Natural killer cell treated with Interleukin-12 subunit alpha and Interleukin-12 subunit beta and Interleukin-15 and Interleukin-18, amount 100 ng/mL, for 72 hours (primary cell): ENCODE measurements at regions not wholly inside any gene's neighbourhood (a gene's known extent, or its start where the extent isn't known, plus 50 kb on each side); places are given as distances from the start of the nearest gene placed in this dataset.

Experiments used
- ATAC-seq, 2 donors: fragments of 150-1000 bp; cut with Tn5 transposase in 1 of 2; sonication (Bioruptor Pico), chemical (Tn5 transposase) in 1 of 2; 2 replicates each; pipeline ENCODE4 v1.10.0; 2021
- DNase-seq: peaks from one replicate; pipeline ENCODE4 v3.0.0; 2022; ENCODE audit warnings: low spot score
- H3K27ac Mint-ChIP-seq, 2 donors: 1 replicate in 1 of 2; 2 replicates in 1 of 2; pipeline ENCODE4 v1.8.0; 2022; ENCODE audit warnings: mixed read lengths in 2 of 2, mild to moderate bottlenecking in 1 of 2, moderate library complexity in 1 of 2
- H3K27me3 Mint-ChIP-seq, 2 donors: 1 replicate in 1 of 2; 2 replicates in 1 of 2; pipeline ENCODE4 v1.8.0; 2022; ENCODE audit warnings: mixed read lengths in 2 of 2
- H3K36me3 Mint-ChIP-seq: one replicate; pipeline ENCODE4 v1.8.0; 2022; ENCODE audit warnings: mixed read lengths
- H3K4me1 Mint-ChIP-seq, 2 donors: 1 replicate in 1 of 2; 2 replicates in 1 of 2; pipeline ENCODE4 v1.8.0; 2022; ENCODE audit warnings: low read depth in 2 of 2, mixed read lengths in 2 of 2, mild to moderate bottlenecking in 1 of 2
- H3K4me3 Mint-ChIP-seq: one replicate; pipeline ENCODE4 v1.8.0; 2022; ENCODE audit warnings: mixed read lengths
- H3K9me3 Mint-ChIP-seq: 2 replicates; pipeline ENCODE4 v1.8.0; 2022; ENCODE audit warnings: mixed read lengths

- DNase-seq (no peak), ATAC-seq (no peak)
- peaks cover 20 to 40% of the 10 kb centered on the region in 2 donors for H3K27me3 Mint-ChIP-seq
- H3K4me1 Mint-ChIP-seq = no peaks in the 10 kb centered on the region
- H3K9me3 Mint-ChIP-seq = no peaks in the 10 kb centered on the region
- H3K36me3 Mint-ChIP-seq = no peaks in the 10 kb centered on the region
- H3K27ac Mint-ChIP-seq = no peak overlapping the region
- no peak overlapping the region for H3K4me3 Mint-ChIP-seq
These were observed 84.8 kb upstream of the NRP1 start for GRCh38 chr10:33419311-33419710.

DNA sequence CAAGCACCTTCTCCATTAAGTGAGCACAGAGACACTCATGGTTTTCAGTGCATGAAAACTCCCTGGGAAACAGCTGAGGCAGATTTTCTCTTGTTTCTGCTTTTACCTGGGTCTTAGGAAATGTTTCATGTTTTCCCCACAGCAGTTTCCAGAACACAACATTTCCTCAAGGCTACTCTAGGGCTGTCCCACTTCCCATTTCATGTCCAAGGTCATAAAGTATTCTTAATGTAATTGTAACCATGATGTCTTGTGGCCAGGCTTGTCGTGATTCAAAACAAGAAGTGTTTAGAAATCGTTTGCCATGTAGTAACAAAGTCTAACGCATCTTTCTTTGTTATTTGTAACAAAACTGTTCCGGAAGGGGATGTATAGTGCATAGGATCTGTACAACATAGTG lies 83.8 kb upstream of the NRP1 start:
- Mint-ChIP-seq H3K9me3 (no peaks in the 10 kb centered on the region), H3K27me3 (peaks cover 23 to 46% of the 10 kb centered on the region in 2 donors), H3K4me1 (no peaks in the 10 kb centered on the region), H3K27ac (no peak overlapping the region), H3K4me3 (no peak overlapping the region), H3K36me3 (no peaks in the 10 kb centered on the region)
- no peak for ATAC-seq
- DNase-seq = no peak

- Mint-ChIP-seq H3K9me3 (no peaks in the 10 kb centered on the region), H3K4me3 (no peak overlapping the region), H3K4me1 (no peaks in the 10 kb centered on the region), H3K27ac (no peak overlapping the region), H3K36me3 (no peaks in the 10 kb centered on the region), H3K27me3 (peaks cover 27 to 50% of the 10 kb centered on the region in 2 donors)
- DNase-seq (no peak), ATAC-seq (no peak)
These were observed 82.2 kb upstream of the NRP1 start for GRCh38 chr10:33416691-33417090.

GRCh38 chr10:33416209-33416608 lies 81.7 kb upstream of the NRP1 start:
- H3K9me3 Mint-ChIP-seq = no peaks in the 10 kb centered on the region
- peaks cover 30 to 54% of the 10 kb centered on the region in 2 donors for H3K27me3 Mint-ChIP-seq
- no peaks in the 10 kb centered on the region for H3K36me3 Mint-ChIP-seq
- no peaks in the 10 kb centered on the region for H3K4me1 Mint-ChIP-seq
- H3K4me3 Mint-ChIP-seq = no peak overlapping the region
- ATAC-seq = no peak
- DNase-seq = no peak
- H3K27ac Mint-ChIP-seq = no peak overlapping the region

DNA sequence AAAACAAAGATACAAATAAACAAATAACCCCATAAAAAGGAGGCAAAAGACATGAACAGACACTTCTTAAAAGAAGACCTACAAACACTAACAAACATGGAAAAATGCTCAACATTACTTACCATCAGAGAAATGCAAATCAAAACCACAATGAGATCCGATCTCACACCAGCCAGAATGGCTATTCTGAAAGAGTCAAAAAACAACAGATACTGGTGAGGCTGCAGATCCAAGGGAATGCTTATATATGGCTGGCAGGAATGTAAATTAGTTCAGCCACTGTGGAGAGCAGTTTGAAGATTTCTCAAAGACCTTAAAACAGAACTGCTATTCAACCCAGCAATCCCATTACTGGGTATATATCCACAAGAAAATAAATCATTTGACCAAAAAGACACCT lies 80.4 kb upstream of the NRP1 start:
- DNase-seq (no peak), ATAC-seq (no peak)
- Mint-ChIP-seq H3K27ac (no peak overlapping the region), H3K4me1 (no peaks in the 10 kb centered on the region), H3K4me3 (no peak overlapping the region), H3K27me3 (peaks cover 33 to 58% of the 10 kb centered on the region in 2 donors), H3K9me3 (no peaks in the 10 kb centered on the region), H3K36me3 (no peaks in the 10 kb centered on the region)

- Mint-ChIP-seq H3K4me1 (no peaks in the 10 kb centered on the region), H3K27ac (no peak overlapping the region), H3K27me3 (peaks cover 39 to 66% of the 10 kb centered on the region in 2 donors), H3K4me3 (no peak overlapping the region), H3K9me3 (no peaks in the 10 kb centered on the region), H3K36me3 (no peaks in the 10 kb centered on the region)
- DNase-seq = no peak
- no peak for ATAC-seq
These were observed 78.3 kb upstream of the NRP1 start for GRCh38 chr10:33412653-33413361.

- no peaks in the 10 kb centered on the region for H3K4me1 Mint-ChIP-seq
- H3K9me3 Mint-ChIP-seq = no peaks in the 10 kb centered on the region
- H3K36me3 Mint-ChIP-seq = no peaks in the 10 kb centered on the region
- peaks cover 44 to 70% of the 10 kb centered on the region in 2 donors for H3K27me3 Mint-ChIP-seq
- DNase-seq (no peak), ATAC-seq (no peak)
- no peak overlapping the region for H3K4me3 Mint-ChIP-seq
- no peak overlapping the region for H3K27ac Mint-ChIP-seq
These were observed 77.8 kb upstream of the NRP1 start for GRCh38 chr10:33412241-33412640.

DNA sequence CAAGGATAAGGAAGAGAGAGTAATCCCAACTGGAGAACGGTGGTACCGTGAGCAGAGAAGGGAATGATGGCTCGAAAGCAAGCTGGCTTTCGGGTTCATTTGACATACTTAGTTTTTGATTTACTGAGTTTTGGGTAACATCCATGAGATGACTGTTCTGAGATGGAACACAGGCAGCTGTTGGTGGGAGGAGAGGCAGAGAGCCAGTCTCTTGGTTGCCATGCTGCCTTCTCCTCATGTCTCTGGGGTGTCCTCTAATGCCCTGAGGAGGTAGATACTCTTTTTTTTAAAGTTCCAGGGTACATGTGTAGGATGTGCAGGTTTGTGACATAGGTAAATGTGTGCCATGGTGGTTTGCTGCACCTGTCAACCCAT lies 76.4 kb upstream of the NRP1 start:
- Mint-ChIP-seq H3K4me1 (no peaks in the 10 kb centered on the region), H3K27me3 (peaks cover 45 to 69% of the 10 kb centered on the region in 2 donors), H3K9me3 (no peaks in the 10 kb centered on the region), H3K36me3 (no peaks in the 10 kb centered on the region), H3K27ac (no peak overlapping the region), H3K4me3 (no peak overlapping the region)
- DNase-seq (no peak), ATAC-seq (no peak)

DNA sequence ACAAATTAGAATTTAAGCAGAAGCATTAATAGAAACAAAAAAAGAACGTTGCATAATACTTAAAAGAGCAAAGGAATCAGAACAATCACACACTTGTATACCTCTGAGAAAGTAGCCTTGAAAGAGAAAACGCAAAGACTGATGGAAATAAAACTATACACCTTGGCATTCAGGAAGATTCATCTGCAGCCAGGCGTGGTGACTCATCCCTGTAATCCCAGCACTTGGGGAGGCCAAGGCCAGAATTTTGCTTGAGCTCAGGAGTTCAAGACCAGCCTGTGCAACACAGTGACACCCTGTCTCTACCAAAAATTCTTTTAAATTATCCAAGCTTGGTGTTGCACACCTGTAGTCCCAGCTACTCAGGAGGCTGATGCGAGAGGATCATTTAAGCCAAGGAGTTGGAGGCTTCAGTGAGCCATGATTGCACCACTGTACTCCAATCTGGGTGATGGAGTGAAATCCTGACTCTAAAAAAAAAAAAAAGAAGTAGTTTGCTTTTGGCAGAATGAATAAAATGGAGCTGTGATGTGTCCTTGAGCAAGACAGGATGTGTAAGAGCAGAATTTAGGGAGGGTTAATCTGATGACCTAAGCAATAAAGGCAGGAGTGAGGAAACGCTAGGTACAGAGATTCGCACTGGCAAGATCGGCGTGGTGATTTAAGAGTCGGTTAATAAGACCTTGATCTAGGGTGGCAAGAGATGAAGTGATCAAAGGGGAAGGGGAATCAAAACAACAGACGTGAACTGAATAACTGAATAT lies 75.8 kb upstream of the NRP1 start:
- Mint-ChIP-seq H3K27me3 (peaks cover 47 to 69% of the 10 kb centered on the region in 2 donors), H3K27ac (no peak overlapping the region), H3K9me3 (no peaks in the 10 kb centered on the region), H3K36me3 (no peaks in the 10 kb centered on the region), H3K4me3 (no peak overlapping the region), H3K4me1 (no peaks in the 10 kb centered on the region)
- ATAC-seq (no peak), DNase-seq (no peak)

- no peaks in the 10 kb centered on the region for H3K9me3 Mint-ChIP-seq
- DNase-seq (no peak), ATAC-seq (no peak)
- H3K4me3 Mint-ChIP-seq = no peak overlapping the region
- peaks cover 43 to 64% of the 10 kb centered on the region in 2 donors for H3K27me3 Mint-ChIP-seq
- no peaks in the 10 kb centered on the region for H3K4me1 Mint-ChIP-seq
- H3K36me3 Mint-ChIP-seq = no peaks in the 10 kb centered on the region
- no peak overlapping the region for H3K27ac Mint-ChIP-seq
These were observed 72.1 kb upstream of the NRP1 start for GRCh38 chr10:33406596-33406995.

DNA sequence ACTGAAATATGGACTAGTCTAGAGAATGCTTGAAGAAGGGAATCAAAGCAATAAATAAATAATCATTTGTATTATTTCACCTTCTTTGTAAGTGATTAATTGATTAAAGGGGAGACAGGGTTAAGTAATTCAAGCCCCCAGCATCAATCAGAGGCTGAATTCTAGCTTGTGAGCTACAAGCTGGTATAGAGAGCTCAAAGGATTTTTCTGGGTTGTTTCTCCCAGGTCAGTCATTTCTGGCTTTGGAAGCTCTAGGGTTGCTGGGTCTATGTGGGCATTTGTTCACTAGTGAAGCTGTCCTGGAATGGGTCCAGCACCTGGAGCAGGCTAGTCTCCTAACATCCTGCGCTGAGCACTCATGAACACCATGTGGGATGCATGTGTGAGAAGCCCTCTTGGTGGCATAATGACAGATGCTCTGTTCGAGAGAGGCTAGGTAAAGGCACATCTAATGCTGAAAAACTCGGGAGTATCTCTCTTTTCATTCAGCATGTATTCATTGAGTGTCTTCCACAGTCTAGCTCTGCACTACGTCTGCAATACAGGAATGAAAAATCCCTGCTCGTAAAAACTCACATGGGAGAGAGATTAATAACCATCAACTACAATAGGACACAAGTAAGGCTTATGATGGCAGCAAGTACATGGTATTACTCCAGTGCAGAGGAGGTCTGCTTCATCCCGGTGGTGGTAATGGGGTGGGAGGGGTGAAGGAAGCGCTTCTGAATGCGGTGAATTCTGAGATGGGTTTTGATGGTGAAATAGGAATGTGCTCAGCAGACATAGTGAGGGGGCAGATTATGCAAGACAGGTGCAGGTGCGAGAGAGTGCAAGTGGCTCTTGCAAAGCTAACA lies 68.0 kb upstream of the NRP1 start:
- H3K9me3 Mint-ChIP-seq = no peaks in the 10 kb centered on the region
- DNase-seq (no peak), ATAC-seq (no peak)
- no peaks in the 10 kb centered on the region for H3K4me1 Mint-ChIP-seq
- H3K27me3 Mint-ChIP-seq = peaks cover 24 to 25% of the 10 kb centered on the region in 2 donors
- H3K27ac Mint-ChIP-seq = no peak overlapping the region
- peaks cover 1% of the 10 kb centered on the region for H3K36me3 Mint-ChIP-seq
- H3K4me3 Mint-ChIP-seq = no peak overlapping the region

DNA sequence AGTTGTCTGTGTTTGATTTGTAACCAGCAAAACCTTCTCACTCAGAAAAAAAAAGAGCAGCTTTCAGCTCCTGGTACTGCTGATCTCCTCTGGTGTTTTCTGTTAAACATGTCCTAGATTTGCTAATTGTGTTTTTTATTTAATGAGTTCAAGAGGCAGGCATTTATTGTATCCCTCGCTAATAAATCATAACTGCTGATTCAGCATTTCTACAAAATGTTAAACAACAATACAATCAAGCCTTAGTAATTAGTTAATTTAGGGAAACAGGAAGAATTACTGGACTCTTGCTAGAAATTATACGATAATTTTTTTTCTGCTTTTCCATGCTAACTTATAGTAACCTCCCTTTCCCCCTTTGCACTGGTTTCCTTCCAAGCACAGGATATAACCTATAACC lies 66.8 kb upstream of the NRP1 start:
- ATAC-seq (no peak), DNase-seq (no peak)
- no peaks in the 10 kb centered on the region for H3K4me1 Mint-ChIP-seq
- peaks cover 5% of the 10 kb centered on the region for H3K36me3 Mint-ChIP-seq
- no peak overlapping the region for H3K27ac Mint-ChIP-seq
- no peaks in the 10 kb centered on the region for H3K9me3 Mint-ChIP-seq
- H3K4me3 Mint-ChIP-seq = no peak overlapping the region
- peaks cover 17 to 19% of the 10 kb centered on the region in 2 donors for H3K27me3 Mint-ChIP-seq

- ATAC-seq (no peak), DNase-seq (no peak)
- H3K4me1 Mint-ChIP-seq = no peaks in the 10 kb centered on the region
- H3K27ac Mint-ChIP-seq = no peak overlapping the region
- H3K4me3 Mint-ChIP-seq = no peak overlapping the region
- no peaks in the 10 kb centered on the region for H3K9me3 Mint-ChIP-seq
- peaks cover 14% of the 10 kb centered on the region in 2 donors for H3K27me3 Mint-ChIP-seq
- H3K36me3 Mint-ChIP-seq = peaks cover 5% of the 10 kb centered on the region
These were observed 64.3 kb upstream of the NRP1 start for GRCh38 chr10:33398796-33399195.

GRCh38 chr10:33396938-33397337 lies 62.5 kb upstream of the NRP1 start:
- no peak for DNase-seq
- no peak for ATAC-seq
- no peak overlapping the region for H3K4me3 Mint-ChIP-seq
- H3K4me1 Mint-ChIP-seq = no peaks in the 10 kb centered on the region
- no peak overlapping the region for H3K27ac Mint-ChIP-seq
- H3K27me3 Mint-ChIP-seq = peaks cover 5 to 8% of the 10 kb centered on the region in 2 donors
- peaks cover 5% of the 10 kb centered on the region for H3K36me3 Mint-ChIP-seq
- no peaks in the 10 kb centered on the region for H3K9me3 Mint-ChIP-seq
